ENCODE measurements at regions not wholly inside any gene's neighbourhood (a gene's known extent, or its start where the extent isn't known, plus 50 kb on each side); places are given as distances from the start of the nearest gene placed in this dataset.
"Not testable (repeated sequence)": the region's sequence is repeated elsewhere in the genome, so short reads cannot be mapped to it uniquely, and the experiment has no call there.

DNA sequence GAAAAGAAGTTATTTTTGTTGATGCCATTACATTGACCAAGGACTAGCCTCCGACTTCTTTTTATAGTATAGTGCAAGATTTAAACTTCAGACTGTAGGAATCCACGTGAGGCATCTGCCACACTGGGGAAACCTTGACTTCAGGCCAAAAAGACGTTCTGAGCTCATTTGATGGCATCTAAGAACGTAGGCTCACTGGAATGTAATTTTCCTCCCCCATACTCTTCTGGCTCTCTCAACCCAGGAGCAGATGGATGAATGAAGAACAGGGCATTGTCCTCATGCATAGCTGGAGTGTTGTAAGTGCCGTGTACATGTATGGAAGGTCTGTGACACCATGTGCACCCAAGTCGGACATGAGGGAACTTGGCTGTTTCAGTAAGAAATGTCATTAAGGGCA is 72.8 kb upstream of the IKBKE start:
- TF ChIP-seq, protein P1, sequence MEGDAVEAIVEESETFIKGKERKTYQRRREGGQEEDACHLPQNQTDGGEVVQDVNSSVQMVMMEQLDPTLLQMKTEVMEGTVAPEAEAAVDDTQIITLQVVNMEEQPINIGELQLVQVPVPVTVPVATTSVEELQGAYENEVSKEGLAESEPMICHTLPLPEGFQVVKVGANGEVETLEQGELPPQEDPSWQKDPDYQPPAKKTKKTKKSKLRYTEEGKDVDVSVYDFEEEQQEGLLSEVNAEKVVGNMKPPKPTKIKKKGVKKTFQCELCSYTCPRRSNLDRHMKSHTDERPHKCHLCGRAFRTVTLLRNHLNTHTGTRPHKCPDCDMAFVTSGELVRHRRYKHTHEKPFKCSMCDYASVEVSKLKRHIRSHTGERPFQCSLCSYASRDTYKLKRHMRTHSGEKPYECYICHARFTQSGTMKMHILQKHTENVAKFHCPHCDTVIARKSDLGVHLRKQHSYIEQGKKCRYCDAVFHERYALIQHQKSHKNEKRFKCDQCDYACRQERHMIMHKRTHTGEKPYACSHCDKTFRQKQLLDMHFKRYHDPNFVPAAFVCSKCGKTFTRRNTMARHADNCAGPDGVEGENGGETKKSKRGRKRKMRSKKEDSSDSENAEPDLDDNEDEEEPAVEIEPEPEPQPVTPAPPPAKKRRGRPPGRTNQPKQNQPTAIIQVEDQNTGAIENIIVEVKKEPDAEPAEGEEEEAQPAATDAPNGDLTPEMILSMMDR (IDR thresholded peaks at IDR 0.05; ENCODE audit: low read depth, low read length) = not testable (repeated sequence)
- TF ChIP-seq POLR2A (IDR thresholded peaks at IDR 0.05; ENCODE audit: extremely low read depth, insufficient read length) = not testable (repeated sequence)
- TF ChIP-seq, protein P2, sequence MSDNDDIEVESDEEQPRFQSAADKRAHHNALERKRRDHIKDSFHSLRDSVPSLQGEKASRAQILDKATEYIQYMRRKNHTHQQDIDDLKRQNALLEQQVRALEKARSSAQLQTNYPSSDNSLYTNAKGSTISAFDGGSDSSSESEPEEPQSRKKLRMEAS (IDR thresholded peaks at IDR 0.05; ENCODE audit: low read depth, low read length) = not testable (repeated sequence)

All from NB4 (cell line).